ENCODE measurements at regions not wholly inside any gene's neighbourhood (a gene's known extent, or its start where the extent isn't known, plus 50 kb on each side); places are given as distances from the start of the nearest gene placed in this dataset.

DNA sequence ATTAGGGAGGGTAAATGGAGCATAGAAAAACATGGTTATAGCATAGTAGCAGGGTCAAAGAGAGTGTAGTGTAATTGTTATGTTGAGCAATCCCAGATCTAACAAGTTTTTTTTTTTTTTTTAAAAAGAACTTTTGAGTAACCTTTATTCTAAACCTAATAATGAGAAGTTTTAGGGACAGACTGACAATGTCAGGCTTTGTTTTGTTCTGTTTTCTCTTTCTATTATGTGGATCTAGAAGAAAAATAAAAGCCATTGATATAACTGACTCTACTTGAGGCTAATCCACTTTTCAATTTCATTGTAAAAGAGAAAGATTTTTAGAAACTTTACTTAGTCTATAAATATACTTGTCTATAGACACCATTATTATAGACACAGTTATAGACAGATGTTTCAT, 200.0 kb downstream of the FAM170A start:
- Histone ChIP-seq H3K27me3 (ENCODE audit: control insufficient read depth, insufficient read depth, low read length) (no peaks in the 10 kb centered on the region), H3K36me3 (ENCODE audit: control insufficient read depth, insufficient read depth, low read length) (no peaks in the 10 kb centered on the region), H3K4me2 (ENCODE audit: low read length) (no peak overlapping the region), H3K9me3 (ENCODE audit: control insufficient read depth, low read length) (no peaks in the 10 kb centered on the region), H3K27ac (no peak overlapping the region), H2AFZ (no peak overlapping the region), H3K4me3 (ENCODE audit: low read depth, low read length) (no peak overlapping the region), H3K4me1 (no peaks in the 10 kb centered on the region), H3K9ac (no peak overlapping the region), H3K79me2 (no peaks in the 10 kb centered on the region)
- TF ChIP-seq, protein P1, sequence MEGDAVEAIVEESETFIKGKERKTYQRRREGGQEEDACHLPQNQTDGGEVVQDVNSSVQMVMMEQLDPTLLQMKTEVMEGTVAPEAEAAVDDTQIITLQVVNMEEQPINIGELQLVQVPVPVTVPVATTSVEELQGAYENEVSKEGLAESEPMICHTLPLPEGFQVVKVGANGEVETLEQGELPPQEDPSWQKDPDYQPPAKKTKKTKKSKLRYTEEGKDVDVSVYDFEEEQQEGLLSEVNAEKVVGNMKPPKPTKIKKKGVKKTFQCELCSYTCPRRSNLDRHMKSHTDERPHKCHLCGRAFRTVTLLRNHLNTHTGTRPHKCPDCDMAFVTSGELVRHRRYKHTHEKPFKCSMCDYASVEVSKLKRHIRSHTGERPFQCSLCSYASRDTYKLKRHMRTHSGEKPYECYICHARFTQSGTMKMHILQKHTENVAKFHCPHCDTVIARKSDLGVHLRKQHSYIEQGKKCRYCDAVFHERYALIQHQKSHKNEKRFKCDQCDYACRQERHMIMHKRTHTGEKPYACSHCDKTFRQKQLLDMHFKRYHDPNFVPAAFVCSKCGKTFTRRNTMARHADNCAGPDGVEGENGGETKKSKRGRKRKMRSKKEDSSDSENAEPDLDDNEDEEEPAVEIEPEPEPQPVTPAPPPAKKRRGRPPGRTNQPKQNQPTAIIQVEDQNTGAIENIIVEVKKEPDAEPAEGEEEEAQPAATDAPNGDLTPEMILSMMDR (IDR thresholded peaks at IDR 0.05), result no peak

DNA sequence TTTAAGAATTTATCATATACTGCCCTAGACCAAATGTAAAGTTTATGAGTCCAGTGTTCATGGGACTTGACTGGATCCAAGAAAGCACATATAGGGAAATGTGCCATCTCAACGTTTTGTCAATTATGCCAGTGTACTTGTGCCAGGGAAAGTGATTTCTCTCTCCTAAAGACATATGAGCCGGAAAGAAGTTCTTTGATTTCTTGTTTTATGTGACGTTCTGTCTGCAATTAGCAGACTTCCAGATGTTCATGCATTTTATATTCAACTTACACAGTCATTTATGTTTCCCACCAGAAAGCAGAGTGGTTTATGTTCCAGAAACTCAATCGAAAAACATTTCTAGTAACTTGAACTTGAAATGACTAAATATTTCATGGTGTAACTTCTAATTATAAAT, 203.8 kb downstream of the FAM170A start:
- Histone ChIP-seq H3K9ac (no peak overlapping the region), H3K27ac (no peak overlapping the region), H3K79me2 (no peaks in the 10 kb centered on the region), H3K36me3 (ENCODE audit: control insufficient read depth, insufficient read depth, low read length) (no peaks in the 10 kb centered on the region), H3K9me3 (ENCODE audit: control insufficient read depth, low read length) (no peaks in the 10 kb centered on the region), H3K4me3 (ENCODE audit: low read depth, low read length) (peak overlapping the region; percentile 4), H2AFZ (no peak overlapping the region), H3K4me2 (ENCODE audit: low read length) (no peak overlapping the region), H3K27me3 (ENCODE audit: control insufficient read depth, insufficient read depth, low read length) (no peaks in the 10 kb centered on the region), H3K4me1 (no peaks in the 10 kb centered on the region)
- TF ChIP-seq, protein P1 (IDR thresholded peaks at IDR 0.05), result no peak

DNA sequence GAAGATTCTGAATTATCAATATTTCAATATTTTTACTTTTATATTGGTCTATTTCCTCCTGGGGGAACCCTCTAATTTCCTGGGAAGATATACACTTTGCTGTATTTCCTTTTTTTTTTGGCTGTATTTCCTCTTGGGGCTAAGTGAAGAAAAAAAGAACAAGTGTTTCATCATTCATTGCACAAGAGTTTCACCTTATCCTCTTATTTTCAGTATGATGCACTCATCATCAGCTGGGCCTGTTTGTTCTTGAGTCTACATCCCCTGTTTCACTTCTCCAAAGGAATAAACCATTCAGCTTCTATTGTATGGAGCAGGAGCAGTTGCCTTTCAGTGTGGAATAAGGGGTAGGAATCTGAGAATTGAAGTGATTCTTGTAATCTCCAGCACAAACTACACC, 210.8 kb downstream of the FAM170A start:
- H3K9me3 ChIP-seq (ENCODE audit: control insufficient read depth, low read length), result no peaks in the 10 kb centered on the region
- H3K79me2 ChIP-seq, result no peaks in the 10 kb centered on the region
- no peaks in the 10 kb centered on the region for H3K27me3 ChIP-seq (ENCODE audit: control insufficient read depth, insufficient read depth, low read length)
- no peak overlapping the region for H3K4me3 ChIP-seq (ENCODE audit: low read depth, low read length)
- TF ChIP-seq, protein P1 (IDR thresholded peaks at IDR 0.05), result no peak
- H3K36me3 ChIP-seq (ENCODE audit: control insufficient read depth, insufficient read depth, low read length), result no peaks in the 10 kb centered on the region
- H2AFZ ChIP-seq, result no peak overlapping the region
- H3K9ac ChIP-seq, result no peak overlapping the region
- H3K4me1 ChIP-seq, result no peaks in the 10 kb centered on the region
- no peak overlapping the region for H3K4me2 ChIP-seq (ENCODE audit: low read length)
- no peak overlapping the region for H3K27ac ChIP-seq

DNA sequence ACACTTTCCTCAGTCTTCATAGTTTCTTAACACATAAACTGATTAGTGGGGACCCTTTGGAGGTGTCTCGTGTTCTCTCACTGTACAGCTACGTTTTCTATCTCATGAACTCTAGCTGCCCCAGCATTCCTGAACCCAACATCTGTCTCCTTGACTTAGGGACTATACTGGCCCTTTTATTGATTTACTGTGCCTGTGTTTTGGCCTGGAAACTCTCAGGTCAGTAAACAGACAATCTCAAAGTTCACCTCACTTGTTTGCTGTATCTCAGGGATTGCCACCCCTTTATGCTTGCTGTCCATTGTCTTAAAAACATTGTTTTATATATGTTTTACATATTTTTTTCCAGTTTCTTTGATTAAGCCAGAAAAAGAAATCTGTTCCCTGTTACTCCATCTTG, 222.8 kb downstream of the FAM170A start:
- TF ChIP-seq, protein P1 (IDR thresholded peaks at IDR 0.05), result no peak
- Histone ChIP-seq H3K36me3 (ENCODE audit: control insufficient read depth, insufficient read depth, low read length) (no peaks in the 10 kb centered on the region), H3K4me3 (ENCODE audit: low read depth, low read length) (no peak overlapping the region)

DNA sequence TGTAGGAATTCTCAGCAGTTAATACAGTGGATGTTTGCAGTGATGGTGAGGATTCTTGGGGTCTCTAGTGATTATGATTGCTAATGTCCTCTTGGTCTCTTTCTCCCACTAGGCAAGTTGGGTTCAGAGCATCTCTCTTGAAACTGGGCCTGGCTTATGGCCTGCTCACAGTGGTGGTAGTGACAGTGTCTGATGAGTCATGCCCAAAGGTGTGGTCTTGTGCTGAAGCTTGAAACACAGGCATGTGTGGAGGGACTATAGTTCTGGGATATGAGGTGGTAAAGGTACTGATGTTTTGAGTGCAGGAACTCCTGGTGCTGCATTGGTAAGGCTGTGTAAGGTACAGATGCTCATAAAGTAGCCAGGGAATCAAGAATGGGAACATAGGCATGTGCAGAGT, 231.1 kb downstream of the FAM170A start:
- Histone ChIP-seq H3K79me2 (no peaks in the 10 kb centered on the region), H3K27me3 (ENCODE audit: control insufficient read depth, insufficient read depth, low read length) (no peaks in the 10 kb centered on the region), H3K36me3 (ENCODE audit: control insufficient read depth, insufficient read depth, low read length) (no peaks in the 10 kb centered on the region), H3K4me3 (ENCODE audit: low read depth, low read length) (no peak overlapping the region), H2AFZ (no peak overlapping the region), H3K4me2 (ENCODE audit: low read length) (no peak overlapping the region), H3K9me3 (ENCODE audit: control insufficient read depth, low read length) (no peaks in the 10 kb centered on the region), H3K27ac (no peak overlapping the region), H3K4me1 (no peaks in the 10 kb centered on the region), H3K9ac (no peak overlapping the region)
- TF ChIP-seq, protein P1 (IDR thresholded peaks at IDR 0.05), result no peak

More for the DNA sequence above, 222.8 kb downstream of the FAM170A start:
- H3K4me1 ChIP-seq, result no peaks in the 10 kb centered on the region
- H3K4me2 ChIP-seq (ENCODE audit: low read length), result no peak overlapping the region
- H3K79me2 ChIP-seq, result no peaks in the 10 kb centered on the region
- no peaks in the 10 kb centered on the region for H3K9me3 ChIP-seq (ENCODE audit: control insufficient read depth, low read length)
- H3K27ac ChIP-seq, result no peak overlapping the region
- no peak overlapping the region for H2AFZ ChIP-seq
- no peak overlapping the region for H3K9ac ChIP-seq
- no peaks in the 10 kb centered on the region for H3K27me3 ChIP-seq (ENCODE audit: control insufficient read depth, insufficient read depth, low read length)
